GM12878 (cell line): ENCODE measurements at regions not wholly inside any gene's neighbourhood (a gene's known extent, or its start where the extent isn't known, plus 50 kb on each side); places are given as distances from the start of the nearest gene placed in this dataset.

Source experiments
- ATAC-seq: fragments of 200-7000 bp; cut with Tn5 transposase; 3 replicates; pipeline ENCODE4 v1.9.1; 2020; ENCODE audit warnings: mild to moderate bottlenecking, moderate library complexity
- BruUV-seq: library from RNA; stranded (reverse); fragments of 400-500 nt; replicated peaks from 2 replicates; lab custom pipeline; 2021; lab: Mats Ljungman, UMichigan
- CTCF ChIA-PET: fragments of 300-600 bp; sonication (Branson Sonifier 250); formaldehyde crosslinking; extraction: SDS; loops from one replicate; lab custom pipeline; 2021; ENCODE audit warnings: inconsistent platforms; lab: Yijun Ruan, JAX
- POLR2A ChIA-PET: fragments of 350-600 bp; formaldehyde crosslinking; extraction: SDS; loops from one replicate; lab custom pipeline; 2021; ENCODE audit warnings: inconsistent platforms; lab: Charles Lee
- RAD21 ChIA-PET: fragments of 300-600 bp; sonication (Branson Sonifier 250); formaldehyde crosslinking; loops from one replicate; lab custom pipeline; 2023; ENCODE audit warnings: antibody characterized with exemption; ENCODE audit not compliant: unreplicated experiment; lab: Charles Lee
- SMC1A ChIA-PET: fragments of 300-600 bp; sonication (Branson Sonifier 250); formaldehyde crosslinking; loops from one replicate; lab custom pipeline; 2023; ENCODE audit not compliant: unreplicated experiment, uncharacterized antibody; lab: Charles Lee
- DNase-seq: peaks from one replicate; pipeline ENCODE4 v3.0.0-alpha.2; 2011; ENCODE audit warnings: low read depth, low spot score
- FAIRE-seq: peaks from 3 replicates; lab custom pipeline; 2011; peaks lifted over from hg19 to GRCh38; lab: Jason Lieb, UNC
- H2AFZ ChIP-seq: 2 replicates; pipeline ENCODE4 v1.6.0; 2011; ENCODE audit warnings: low read depth, low read length, control low read depth; ENCODE audit not compliant: control insufficient read depth
- H3K27ac ChIP-seq: 2 replicates; pipeline ENCODE4 v1.5.1; 2011; ENCODE audit warnings: control low read depth; ENCODE audit not compliant: control insufficient read depth, insufficient read depth
- H3K27me3 ChIP-seq, 2 experiments: replicated peaks in 1 of 2; 2 replicates each; pipeline versions ENCODE4 v1.6.0 to v1.6.1; 2011; ENCODE audit warnings: low read length in 1 of 2; ENCODE audit not compliant: control insufficient read depth in 2 of 2, insufficient read depth in 2 of 2
- H3K36me3 ChIP-seq, 2 experiments: 2 replicates each; pipeline ENCODE4 v1.5.1; 2011; ENCODE audit warnings: low read length in 1 of 2; ENCODE audit not compliant: control insufficient read depth in 2 of 2, insufficient read depth in 2 of 2
- H3K4me1 ChIP-seq: 2 replicates; pipeline ENCODE4 v1.6.1; 2011; ENCODE audit warnings: mild to moderate bottlenecking, low read length, moderate library complexity, mixed read lengths; ENCODE audit not compliant: control insufficient read depth, insufficient read depth
- H3K4me2 ChIP-seq: 2 replicates; pipeline ENCODE4 v1.6.0; 2011; ENCODE audit warnings: control low read depth; ENCODE audit not compliant: control insufficient read depth, insufficient read depth
- H3K4me3 ChIP-seq: fragments of 200-600 bp; sonication (generic); 2 replicates; pipeline ENCODE4 v1.5.1; 2016
- H3K79me2 ChIP-seq: 2 replicates; pipeline ENCODE4 v1.6.0; 2011; ENCODE audit warnings: low read length; ENCODE audit not compliant: control insufficient read depth, insufficient read depth
- H3K9ac ChIP-seq: 2 replicates; pipeline ENCODE4 v1.8.0; 2011; ENCODE audit warnings: low read length, control low read depth, mixed read lengths; ENCODE audit not compliant: control insufficient read depth, insufficient read depth
- H3K9me3 ChIP-seq: replicated peaks from 3 replicates; pipeline ENCODE4 v1.5.1; 2011; ENCODE audit warnings: mild to moderate bottlenecking, low read length; ENCODE audit not compliant: control insufficient read depth, insufficient read depth
- H4K20me1 ChIP-seq: 2 replicates; pipeline ENCODE4 v1.6.0; 2011; ENCODE audit not compliant: control insufficient read depth, insufficient read depth
- ATF7 ChIP-seq: fragments of 450-650 bp; IDR thresholded peaks from 2 replicates; pipeline ENCODE4 v1.6.1; 2016; ENCODE audit warnings: low read depth, mild to moderate bottlenecking
- BHLHE40 ChIP-seq, 2 experiments: fragments of 450-650 bp in 1 of 2; IDR thresholded peaks; 2 replicates each; pipeline ENCODE4 v1.6.1; 2011 to 2017; ENCODE audit warnings: low read depth in 2 of 2, borderline replicate concordance in 1 of 2, improper control_type of control experiment in 1 of 2, low read length in 1 of 2, mild to moderate bottlenecking in 1 of 2
- E2F8 ChIP-seq: fragments of 450-650 bp; IDR thresholded peaks from 2 replicates; pipeline ENCODE4 v1.6.1; 2018; ENCODE audit warnings: mild to moderate bottlenecking, low read depth, moderate library complexity; ENCODE audit not compliant: partially characterized antibody
- E4F1 ChIP-seq: fragments of 450-650 bp; IDR thresholded peaks from 2 replicates; pipeline ENCODE4 v1.6.1; 2018; ENCODE audit warnings: borderline replicate concordance, mild to moderate bottlenecking; ENCODE audit not compliant: partially characterized antibody
- FOXK2 ChIP-seq: fragments of 450-650 bp; IDR thresholded peaks from 2 replicates; pipeline ENCODE4 v1.6.1; 2017; ENCODE audit warnings: mild to moderate bottlenecking, moderate library complexity
- KLF5 ChIP-seq: fragments of 450-650 bp; IDR thresholded peaks from 2 replicates; pipeline ENCODE4 v1.6.1; 2014; ENCODE audit warnings: mild to moderate bottlenecking; ENCODE audit not compliant: partially characterized antibody
- PKNOX1 ChIP-seq: fragments of 450-650 bp; IDR thresholded peaks from 2 replicates; pipeline ENCODE4 v1.6.1; 2016; ENCODE audit warnings: mild to moderate bottlenecking
- SMC3 ChIP-seq: IDR thresholded peaks from 2 replicates; pipeline ENCODE4 v1.6.1; 2011; ENCODE audit warnings: low read length, improper control_type of control experiment, borderline replicate concordance
- YBX1 ChIP-seq: fragments of 450-650 bp; IDR thresholded peaks from 2 replicates; pipeline ENCODE4 v1.6.1; 2016; ENCODE audit warnings: antibody characterized with exemption
- ZBED1 ChIP-seq: IDR thresholded peaks from 2 replicates; pipeline ENCODE4 v1.6.1; 2016; ENCODE audit warnings: borderline replicate concordance
- ZNF217 ChIP-seq: fragments of 450-650 bp; IDR thresholded peaks from 2 replicates; pipeline ENCODE4 v1.6.1; 2017; ENCODE audit warnings: antibody characterized with exemption, mild to moderate bottlenecking
- ZNF274 ChIP-seq: IDR thresholded peaks from one replicate; pipeline ENCODE4 v1.8.0; 2011; ENCODE audit not compliant: insufficient read length, insufficient read depth
- ZNF592 ChIP-seq: fragments of 450-650 bp; IDR thresholded peaks from 2 replicates; pipeline ENCODE4 v1.6.1; 2017; ENCODE audit warnings: mild to moderate bottlenecking, moderate library complexity
- WGBS: methylation state at CpG from one replicate; pipeline ENCODE4 v1.1.6; 2016; ENCODE audit warnings: low lambda C conversion rate; ENCODE audit not compliant: insufficient replicate concordance, insufficient coverage; ENCODE audit errors: missing lambda C conversion rate; 5-methylcytosine and 5-hydroxymethylcytosine counted together
- in situ Hi-C: fragments of 300-500 bp; cut with MboI; formaldehyde crosslinking; loops from 9 replicates; pipeline ENCODE4 v1.14.3; 2018; ENCODE audit warnings: mixed read lengths
- intact Hi-C: fragments of 100-400 bp; cut with micrococcal nuclease; formaldehyde crosslinking; loops from one replicate; pipeline ENCODE4 v1.14.2; 2022; ENCODE audit not compliant: unreplicated experiment

- no peak for TF ChIP-seq E2F8
- no peak for TF ChIP-seq ZBED1
These were observed 230.1 kb upstream of the ARSJ start (continued) for GRCh38 chr4:114209584-114209983.

GRCh38 chr4:114211556-114211955 is 232.1 kb upstream of the ARSJ start:
- CTCF ChIA-PET, result interaction anchor here (0.9 kb wide), 1 partner anchor 167 kb away, joined by 3 read pairs; no protein-coding TSS in a partner anchor

More at GRCh38 chr4:114211556-114211955, 232.1 kb upstream of the ARSJ start:
- Histone ChIP-seq H3K36me3 (no peaks in the 10 kb centered on the region), H3K79me2 (no peaks in the 10 kb centered on the region), H3K27me3 (no peaks in the 10 kb centered on the region), H3K4me3 (no peak overlapping the region), H4K20me1 (no peaks in the 10 kb centered on the region), H3K4me1 (no peaks in the 10 kb centered on the region), H3K27ac (no peak overlapping the region), H3K9ac (no peak overlapping the region), H3K9me3 (no peaks in the 10 kb centered on the region), H3K4me2 (no peak overlapping the region), H2AFZ (no peak overlapping the region)
- ChIA-PET RAD21 (no interaction called here), POLR2A (no interaction called here), SMC1A (no interaction called here)
- BruUV-seq, result no TSS peak
- no peak for DNase-seq
- WGBS, result 43% methylated on average over 3 of the region's 3 CpGs
- ATAC-seq, result no peak
- FAIRE-seq, result no peak
- no peak for TF ChIP-seq SMC3
- TF ChIP-seq ZNF592, result no peak
- no peak for TF ChIP-seq YBX1
- TF ChIP-seq PKNOX1, result no peak
- TF ChIP-seq KLF5, result no peak
- no peak for TF ChIP-seq ZNF274
- no peak for TF ChIP-seq FOXK2
- TF ChIP-seq ATF7, result no peak
- no peak for TF ChIP-seq ZNF217
- TF ChIP-seq E4F1, result no peak
- no peak for TF ChIP-seq BHLHE40 (IDR thresholded peaks at IDR 0.05; ENCODE audit: borderline replicate concordance in 1 of 2, low read depth in 2 of 2, low read length in 1 of 2)
- intact Hi-C loops, result no loop called here
- in situ Hi-C loops, result no loop called here
